ENCODE measurements at regions not wholly inside any gene's neighbourhood (a gene's known extent, or its start where the extent isn't known, plus 50 kb on each side); places are given as distances from the start of the nearest gene placed in this dataset.

- TF ChIP-seq CTCF (IDR thresholded peaks at IDR 0.05) (no peak), POLR2A (IDR thresholded peaks at IDR 0.05) (no peak), POLR2AphosphoS5 (IDR thresholded peaks at IDR 0.05) (no peak), EP300 (IDR thresholded peaks at IDR 0.05) (no peak)
These were observed 1146.2 kb downstream of the CDH9 start for GRCh38 chr5:25892211-25892610.

All from sigmoid colon (tissue), 4 donors.